Esophagus squamous epithelium (tissue), 4 donors: ENCODE measurements at regions not wholly inside any gene's neighbourhood (a gene's known extent, or its start where the extent isn't known, plus 50 kb on each side); places are given as distances from the start of the nearest gene placed in this dataset.

Source experiments
- CTCF ChIP-seq, 6 experiments: fragments of 450-650 bp in 4 of 6; fragments of 200-600 bp in 2 of 6; sonication (generic) in 2 of 6; IDR thresholded peaks; one replicate each; pipeline ENCODE4 v1.5.1; 2016 to 2019; ENCODE audit warnings: antibody characterized with exemption in 6 of 6, mild to moderate bottlenecking in 4 of 6, moderate library complexity in 4 of 6
- POLR2A ChIP-seq, 4 donors: fragments of 450-650 bp; IDR thresholded peaks; one replicate each; pipeline ENCODE4 v1.6.1; 2017; ENCODE audit warnings: antibody characterized with exemption in 4 of 4, mild to moderate bottlenecking in 4 of 4, moderate library complexity in 3 of 4

- TF ChIP-seq CTCF (IDR thresholded peaks at IDR 0.05) (no peak), POLR2A (IDR thresholded peaks at IDR 0.05) (no peak)
Observed at GRCh38 chr1:238582816-238583215, 692.1 kb upstream of the ZP4 start.
